Ovary (tissue), 7 donors: ENCODE measurements at regions not wholly inside any gene's neighbourhood (a gene's known extent, or its start where the extent isn't known, plus 50 kb on each side); places are given as distances from the start of the nearest gene placed in this dataset.

ENCODE experiments used
- DNase-seq, 5 donors: peaks; one replicate each; pipeline ENCODE4 v3.0.0-alpha.2; 2019 to 2020
- H3K27ac ChIP-seq, 2 donors: fragments of 200-600 bp; one replicate each; pipeline versions ENCODE4 v1.5.1 to v1.8.0; 2019 to 2022
- H3K27me3 ChIP-seq: fragments of 200-600 bp; one replicate; pipeline ENCODE4 v1.8.0; 2022
- H3K36me3 ChIP-seq: fragments of 200-600 bp; sonication (generic); one replicate; pipeline ENCODE4 v1.5.1; 2019
- H3K4me1 ChIP-seq: one replicate; pipeline ENCODE4 v1.8.1; 2013; ENCODE audit warnings: mild to moderate bottlenecking, moderate library complexity; ENCODE audit not compliant: insufficient read depth
- H3K4me3 ChIP-seq: fragments of 200-600 bp; sonication (generic); one replicate; pipeline ENCODE4 v1.5.1; 2017
- H3K9me3 ChIP-seq, 2 donors: fragments of 200-600 bp in 1 of 2; sonication (generic) in 1 of 2; one replicate each; pipeline versions ENCODE4 v1.5.1 to v1.8.1; 2013 to 2019; ENCODE audit warnings: mild to moderate bottlenecking in 1 of 2, moderate library complexity in 1 of 2
- EP300 ChIP-seq: sonication (generic); formaldehyde crosslinking; IDR thresholded peaks from one replicate; pipeline ENCODE4 v1.6.1; 2017; ENCODE audit warnings: antibody characterized with exemption
- POLR2A ChIP-seq: fragments of 450-650 bp; IDR thresholded peaks from one replicate; pipeline ENCODE4 v1.6.1; 2017; ENCODE audit warnings: antibody characterized with exemption, mild to moderate bottlenecking, moderate library complexity
- WGBS, 3 donors: extraction: QIAGEN DNeasy Blood & Tissue Kit in 1 of 3; methylation state at CpG; one replicate each; pipeline versions ENCODE4 v1.1.5 to v1.1.7; 2013 to 2017; 5-methylcytosine and 5-hydroxymethylcytosine counted together
- intact Hi-C, 4 donors: fragments of 100-400 bp; cut with DNase I; formaldehyde crosslinking; loops; one replicate each; pipeline versions ENCODE4 v1.11.0 to v1.15.1; 2022 to 2023
- TF ChIP-seq, protein P1 (sequence below), 3 donors: fragments of 450-650 bp in 2 of 3; fragments of 200-600 bp in 1 of 3; IDR thresholded peaks; one replicate each; pipeline versions ENCODE4 v1.5.1 to v1.8.0; 2016 to 2022; ENCODE audit warnings: antibody characterized with exemption in 3 of 3, mild to moderate bottlenecking in 1 of 3
- donor health status: DM: no; HTN: no; CAD: no; lungs with moderate emphysema.
- donor health status: DM: no; HTN: no; CAD: no.
- donor health status: Bipolar disorder and iron deficiency.
- donor health status: DM: no; HTN: no; CAD: no.
- donor health status: DM: yes; HTN: yes; CAD: no.

DNA sequence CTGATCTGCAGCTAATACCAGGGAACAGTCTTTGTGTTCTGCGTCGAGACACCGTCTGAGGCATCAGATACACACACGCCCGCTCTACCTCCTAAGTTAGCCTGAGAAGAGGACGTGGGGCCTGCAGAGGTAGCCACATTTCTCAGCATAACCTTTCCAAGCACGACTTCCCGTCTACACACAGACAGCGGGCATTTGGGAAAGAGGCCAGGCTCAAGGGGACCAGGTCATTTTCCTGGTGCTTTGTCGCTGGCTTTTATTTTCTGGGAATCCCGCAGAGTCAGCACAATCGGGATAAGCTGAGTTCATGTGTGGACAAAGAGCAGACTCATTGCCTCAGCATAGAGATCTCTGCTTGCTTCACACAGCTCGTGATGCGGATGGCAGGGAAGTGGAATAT is 72.5 kb upstream of the SMYD2 start:
- Histone ChIP-seq H3K4me1 (no peaks in the 10 kb centered on the region), H3K27me3 (no peaks in the 10 kb centered on the region), H3K4me3 (no peak overlapping the region), H3K36me3 (no peaks in the 10 kb centered on the region), H3K9me3 (no peaks in the 10 kb centered on the region), H3K27ac (no peak overlapping the region)
- 84 to 89% (median 88%) methylated on average over 14 of the region's 14 CpGs for WGBS, 3 donors
- TF ChIP-seq, protein P1, sequence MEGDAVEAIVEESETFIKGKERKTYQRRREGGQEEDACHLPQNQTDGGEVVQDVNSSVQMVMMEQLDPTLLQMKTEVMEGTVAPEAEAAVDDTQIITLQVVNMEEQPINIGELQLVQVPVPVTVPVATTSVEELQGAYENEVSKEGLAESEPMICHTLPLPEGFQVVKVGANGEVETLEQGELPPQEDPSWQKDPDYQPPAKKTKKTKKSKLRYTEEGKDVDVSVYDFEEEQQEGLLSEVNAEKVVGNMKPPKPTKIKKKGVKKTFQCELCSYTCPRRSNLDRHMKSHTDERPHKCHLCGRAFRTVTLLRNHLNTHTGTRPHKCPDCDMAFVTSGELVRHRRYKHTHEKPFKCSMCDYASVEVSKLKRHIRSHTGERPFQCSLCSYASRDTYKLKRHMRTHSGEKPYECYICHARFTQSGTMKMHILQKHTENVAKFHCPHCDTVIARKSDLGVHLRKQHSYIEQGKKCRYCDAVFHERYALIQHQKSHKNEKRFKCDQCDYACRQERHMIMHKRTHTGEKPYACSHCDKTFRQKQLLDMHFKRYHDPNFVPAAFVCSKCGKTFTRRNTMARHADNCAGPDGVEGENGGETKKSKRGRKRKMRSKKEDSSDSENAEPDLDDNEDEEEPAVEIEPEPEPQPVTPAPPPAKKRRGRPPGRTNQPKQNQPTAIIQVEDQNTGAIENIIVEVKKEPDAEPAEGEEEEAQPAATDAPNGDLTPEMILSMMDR (IDR thresholded peaks at IDR 0.05) = no peak
- TF ChIP-seq POLR2A = no peak
- TF ChIP-seq EP300 = no peak
- no peak for DNase-seq
- intact Hi-C loops = no loop called here

DNA sequence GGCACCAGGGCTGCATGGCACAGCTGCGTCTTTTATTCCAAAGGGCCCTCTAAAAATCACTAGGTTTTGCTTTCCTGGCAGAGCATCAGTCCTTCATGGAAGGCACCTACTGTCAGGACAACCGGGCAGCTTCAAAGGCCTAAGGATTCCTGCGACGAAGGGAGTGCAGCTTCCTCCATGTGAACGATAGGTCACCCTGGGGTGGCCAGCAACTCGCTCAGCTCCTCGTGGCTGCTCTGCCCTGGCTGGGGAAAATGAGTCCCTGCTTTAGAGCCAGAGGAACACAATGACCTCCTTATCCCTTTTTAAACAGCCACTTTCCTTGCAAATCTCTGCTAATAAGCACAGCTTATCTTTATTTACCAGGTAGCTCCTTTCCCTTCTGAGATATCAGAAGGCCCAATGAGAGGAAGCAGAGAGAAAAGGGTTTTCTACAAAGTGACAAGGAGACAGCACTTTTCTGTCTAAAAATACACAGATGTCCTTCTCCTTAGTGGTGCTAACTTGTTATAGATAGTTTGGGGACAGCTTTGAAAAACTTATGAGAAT is 71.6 kb upstream of the SMYD2 start:
- DNase-seq = no peak
- Histone ChIP-seq H3K36me3 (no peaks in the 10 kb centered on the region), H3K9me3 (no peaks in the 10 kb centered on the region), H3K4me1 (peaks cover 2% of the 10 kb centered on the region), H3K4me3 (no peak overlapping the region), H3K27ac (no peak overlapping the region), H3K27me3 (no peaks in the 10 kb centered on the region)
- intact Hi-C loops = no loop called here
- TF ChIP-seq EP300 (no peak), POLR2A (no peak)
- TF ChIP-seq, protein P1 (IDR thresholded peaks at IDR 0.05) = no peak
- WGBS, 3 donors = 51 to 66% (median 61%) methylated on average over 7 of the region's 7 CpGs

DNA sequence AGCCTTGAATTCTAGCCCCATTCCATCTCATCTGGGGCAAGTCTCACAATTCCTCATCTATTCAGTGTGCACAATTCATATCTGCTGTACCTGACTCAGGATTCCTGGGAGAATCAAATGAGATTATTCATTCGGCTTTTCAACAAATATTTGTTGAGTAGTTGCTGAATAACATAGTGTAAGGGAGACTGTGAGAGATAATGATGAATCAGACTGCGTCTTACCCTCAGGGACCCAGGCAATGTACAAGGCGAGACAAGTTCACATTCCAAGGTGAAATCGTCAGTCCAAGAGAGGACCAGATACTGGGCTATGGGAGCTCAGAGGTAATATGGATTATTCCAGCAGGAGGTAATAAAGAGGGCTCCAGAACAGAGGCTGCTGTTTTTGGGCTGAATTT is 67.8 kb upstream of the SMYD2 start:
- Histone ChIP-seq H3K36me3 (no peaks in the 10 kb centered on the region), H3K9me3 (no peaks in the 10 kb centered on the region), H3K4me1 (peaks cover 2% of the 10 kb centered on the region), H3K4me3 (no peak overlapping the region), H3K27ac (no peak overlapping the region), H3K27me3 (no peaks in the 10 kb centered on the region)
- WGBS, 3 donors = 45 to 55% (median 55%) methylated on average over 4 of the region's 4 CpGs
- DNase-seq = no peak
- intact Hi-C loops = no loop called here
- TF ChIP-seq EP300 (no peak), POLR2A (no peak)
- TF ChIP-seq, protein P1 (IDR thresholded peaks at IDR 0.05) = no peak

- intact Hi-C loops = no loop called here
- no peak for TF ChIP-seq EP300
- H3K4me3 ChIP-seq = no peak overlapping the region
- DNase-seq = no peak
- no peak overlapping the region for H3K27ac ChIP-seq
- no peaks in the 10 kb centered on the region for H3K9me3 ChIP-seq
- WGBS, 3 donors = 40 to 58% (median 54%) methylated on average over 1 of the region's 1 CpG
- H3K36me3 ChIP-seq = no peaks in the 10 kb centered on the region
- H3K27me3 ChIP-seq = no peaks in the 10 kb centered on the region
- peaks cover 2% of the 10 kb centered on the region for H3K4me1 ChIP-seq
Observed at GRCh38 chr1:214214851-214215250, 66.1 kb upstream of the SMYD2 start.

GRCh38 chr1:214215583-214215982 is 65.4 kb upstream of the SMYD2 start:
- intact Hi-C loops = no loop called here
- no peaks in the 10 kb centered on the region for H3K27me3 ChIP-seq

More at GRCh38 chr1:214215583-214215982, 65.4 kb upstream of the SMYD2 start:
- H3K4me1 ChIP-seq = peaks cover 2% of the 10 kb centered on the region
- H3K4me3 ChIP-seq = no peak overlapping the region
- WGBS, 3 donors = 72 to 83% (median 73%) methylated on average over 3 of the region's 3 CpGs
- no peak overlapping the region for H3K27ac ChIP-seq
- H3K9me3 ChIP-seq = no peaks in the 10 kb centered on the region
- TF ChIP-seq, protein P1 (IDR thresholded peaks at IDR 0.05) = no peak
- TF ChIP-seq EP300 (no peak), POLR2A (no peak)
- no peak for DNase-seq
- H3K36me3 ChIP-seq = no peaks in the 10 kb centered on the region
